Caki2 (cell line): ENCODE measurements at regions not wholly inside any gene's neighbourhood (a gene's known extent, or its start where the extent isn't known, plus 50 kb on each side); places are given as distances from the start of the nearest gene placed in this dataset.

ENCODE experiments used
- DNase-seq: peaks from one replicate; pipeline ENCODE4 v3.0.0-alpha.2; 2015; ENCODE audit warnings: low read depth
- in situ Hi-C: cut with HindIII; loops from 2 replicates; pipeline ENCODE4 v1.10.0; 2016; ENCODE audit warnings: low sequenced_read_pairs, low pct_unique_long_range_greater_than_20kb, mixed read lengths

- DNase-seq = no peak
These were observed 442.2 kb downstream of the ADAMTS20 start for GRCh38 chr12:43109631-43110345.

GRCh38 chr12:43108656-43109055 lies 443.3 kb downstream of the ADAMTS20 start:
- in situ Hi-C loops = no loop called here
- no peak for DNase-seq

More at GRCh38 chr12:43109631-43110345, 442.2 kb downstream of the ADAMTS20 start:
- in situ Hi-C loops = no loop called here

- in situ Hi-C loops = no loop called here
- DNase-seq = no peak
These were observed 444.8 kb downstream of the ADAMTS20 start for GRCh38 chr12:43107026-43107775.

- in situ Hi-C loops = no loop called here
- DNase-seq = no peak
These were observed 445.6 kb downstream of the ADAMTS20 start for GRCh38 chr12:43106355-43106754.

- DNase-seq = no peak
- in situ Hi-C loops = no loop called here
These were observed 446.5 kb downstream of the ADAMTS20 start for GRCh38 chr12:43105426-43105981.

- no peak for DNase-seq
- in situ Hi-C loops = no loop called here
These were observed 447.5 kb downstream of the ADAMTS20 start for GRCh38 chr12:43104494-43104893.

GRCh38 chr12:43103866-43104265 lies 448.1 kb downstream of the ADAMTS20 start:
- DNase-seq = no peak
- in situ Hi-C loops = no loop called here

- DNase-seq = no peak
- in situ Hi-C loops = no loop called here
These were observed 449.3 kb downstream of the ADAMTS20 start for GRCh38 chr12:43102546-43103264.

- in situ Hi-C loops = no loop called here
- DNase-seq = no peak
These were observed 451.8 kb downstream of the ADAMTS20 start for GRCh38 chr12:43100231-43100630.

GRCh38 chr12:43099691-43100163 lies 452.3 kb downstream of the ADAMTS20 start:
- no peak for DNase-seq
- in situ Hi-C loops = no loop called here

- no peak for DNase-seq
- in situ Hi-C loops = no loop called here
These were observed 453.0 kb downstream of the ADAMTS20 start for GRCh38 chr12:43098766-43099550.

- DNase-seq = no peak
- in situ Hi-C loops = no loop called here
These were observed 453.9 kb downstream of the ADAMTS20 start for GRCh38 chr12:43098071-43098470.

GRCh38 chr12:43097471-43097870 lies 454.5 kb downstream of the ADAMTS20 start:
- DNase-seq = no peak
- in situ Hi-C loops = no loop called here

GRCh38 chr12:43095669-43096280 lies 456.2 kb downstream of the ADAMTS20 start:
- in situ Hi-C loops = no loop called here
- no peak for DNase-seq

- in situ Hi-C loops = no loop called here
- no peak for DNase-seq
These were observed 457.0 kb downstream of the ADAMTS20 start for GRCh38 chr12:43094886-43095575.

GRCh38 chr12:43090981-43091380 lies 461.0 kb downstream of the ADAMTS20 start:
- in situ Hi-C loops = no loop called here

More at GRCh38 chr12:43090981-43091380, 461.0 kb downstream of the ADAMTS20 start:
- no peak for DNase-seq
